ENCODE measurements at regions not wholly inside any gene's neighbourhood (a gene's known extent, or its start where the extent isn't known, plus 50 kb on each side); places are given as distances from the start of the nearest gene placed in this dataset.

- TF ChIP-seq CTCF (IDR thresholded peaks at IDR 0.05) (no peak), REST (IDR thresholded peaks at IDR 0.05; ENCODE audit: insufficient read depth in 1 of 2, low read depth in 2 of 2, low read length in 1 of 2) (no peak), SIN3A (IDR thresholded peaks at IDR 0.05; ENCODE audit: borderline replicate concordance, insufficient read depth, low read depth, low read length) (no peak)
Observed at GRCh38 chr21:20883408-20883800, 114.8 kb upstream of the NCAM2 start.
